MG63 (cell line): ENCODE measurements at regions not wholly inside any gene's neighbourhood (a gene's known extent, or its start where the extent isn't known, plus 50 kb on each side); places are given as distances from the start of the nearest gene placed in this dataset.
"Not testable (repeated sequence)": the region's sequence is repeated elsewhere in the genome, so short reads cannot be mapped to it uniquely, and the experiment has no call there.

Experiments used
- DNase-seq: peaks from one replicate; pipeline ENCODE4 v3.0.0-alpha.2; 2020
- H3K27me3 ChIP-seq: fragments of 250-450 bp; sonication (Bioruptor Pico); 2 replicates; pipeline ENCODE4 v1.5.1; 2020; ENCODE audit warnings: mild to moderate bottlenecking, moderate library complexity
- H3K36me3 ChIP-seq: fragments of 250-450 bp; sonication (Bioruptor Pico); 2 replicates; pipeline ENCODE4 v1.5.1; 2020; ENCODE audit warnings: mild to moderate bottlenecking, moderate library complexity
- H3K4me3 ChIP-seq: fragments of 250-450 bp; sonication (Bioruptor Pico); 2 replicates; pipeline ENCODE4 v1.5.1; 2020; ENCODE audit warnings: mild to moderate bottlenecking, moderate library complexity
- H3K9me3 ChIP-seq: fragments of 250-450 bp; sonication (Bioruptor Pico); 2 replicates; pipeline ENCODE4 v1.5.1; 2020; ENCODE audit warnings: mild to moderate bottlenecking, moderate library complexity

- DNase-seq = no peak
- Histone ChIP-seq H3K27me3 (peaks cover 22% of the 10 kb centered on the region), H3K4me3 (no peak overlapping the region), H3K36me3 (no peaks in the 10 kb centered on the region), H3K9me3 (0 out of 2 replicates have a peak, but pooled peaks cover 3% of the 10 kb centered on the region)
These were observed 50.4 kb upstream of the FMOD start for GRCh38 chr1:203401199-203401877.

GRCh38 chr1:203402152-203402551 is 51.2 kb upstream of the FMOD start:
- no peaks in the 10 kb centered on the region for H3K36me3 ChIP-seq
- DNase-seq = no peak
- 0 out of 2 replicates have a peak, but pooled peaks cover 3% of the 10 kb centered on the region for H3K9me3 ChIP-seq
- H3K27me3 ChIP-seq = peaks cover 14% of the 10 kb centered on the region
- no peak overlapping the region for H3K4me3 ChIP-seq

GRCh38 chr1:203402629-203403337 is 51.9 kb upstream of the FMOD start:
- Histone ChIP-seq H3K36me3 (no peaks in the 10 kb centered on the region), H3K27me3 (peaks cover 7% of the 10 kb centered on the region), H3K9me3 (0 out of 2 replicates have a peak, but pooled peaks cover 3% of the 10 kb centered on the region), H3K4me3 (no peak overlapping the region)
- no peak for DNase-seq

GRCh38 chr1:203403586-203403985 is 52.7 kb upstream of the FMOD start:
- H3K9me3 ChIP-seq = 0 out of 2 replicates have a peak, but pooled peaks cover 1% of the 10 kb centered on the region
- H3K27me3 ChIP-seq = no peaks in the 10 kb centered on the region

GRCh38 chr1:203404546-203404945 is 53.6 kb upstream of the FMOD start:
- Histone ChIP-seq H3K36me3 (no peaks in the 10 kb centered on the region), H3K9me3 (no peaks in the 10 kb centered on the region), H3K27me3 (no peaks in the 10 kb centered on the region), H3K4me3 (no peak overlapping the region)
- DNase-seq = no peak

More at GRCh38 chr1:203403586-203403985, 52.7 kb upstream of the FMOD start:
- Histone ChIP-seq H3K4me3 (no peak overlapping the region), H3K36me3 (no peaks in the 10 kb centered on the region)
- DNase-seq = no peak

- Histone ChIP-seq H3K36me3 (no peaks in the 10 kb centered on the region), H3K4me3 (no peak overlapping the region), H3K9me3 (no peaks in the 10 kb centered on the region; the same call in 1 of the 2 replicates), H3K27me3 (no peaks in the 10 kb centered on the region)
- DNase-seq = no peak
These were observed 54.9 kb upstream of the FMOD start for GRCh38 chr1:203405703-203406438.

GRCh38 chr1:203406446-203407045 is 55.6 kb upstream of the FMOD start:
- Histone ChIP-seq H3K4me3 (no peak overlapping the region), H3K27me3 (no peaks in the 10 kb centered on the region), H3K36me3 (no peaks in the 10 kb centered on the region), H3K9me3 (no peaks in the 10 kb centered on the region; the same call in 1 of the 2 replicates)
- DNase-seq = peak; percentile 52

GRCh38 chr1:203407296-203407695 is 56.4 kb upstream of the FMOD start:
- DNase-seq = no peak
- Histone ChIP-seq H3K9me3 (peaks cover under 1% of the 10 kb centered on the region; the same call in 1 of the 2 replicates), H3K4me3 (no peak overlapping the region), H3K27me3 (no peaks in the 10 kb centered on the region), H3K36me3 (no peaks in the 10 kb centered on the region)

GRCh38 chr1:203408486-203409481 is 57.9 kb upstream of the FMOD start:
- DNase-seq = peak; percentile 92
- H3K36me3 ChIP-seq = no peaks in the 10 kb centered on the region
- H3K27me3 ChIP-seq = no peaks in the 10 kb centered on the region
- H3K9me3 ChIP-seq = peaks cover 2% of the 10 kb centered on the region; the same call in 1 of the 2 replicates
- H3K4me3 ChIP-seq = no peak overlapping the region

GRCh38 chr1:203410182-203410900 is 59.4 kb upstream of the FMOD start:
- H3K4me3 ChIP-seq = no peak overlapping the region
- no peaks in the 10 kb centered on the region for H3K36me3 ChIP-seq
- peaks cover 2% of the 10 kb centered on the region; the same call in 1 of the 2 replicates for H3K9me3 ChIP-seq
- no peaks in the 10 kb centered on the region for H3K27me3 ChIP-seq
- no peak for DNase-seq

GRCh38 chr1:203411431-203411830 is 60.5 kb upstream of the FMOD start:
- H3K4me3 ChIP-seq, H3K36me3 ChIP-seq, H3K27me3 ChIP-seq, DNase-seq, H3K9me3 ChIP-seq: not testable (repeated sequence)

- 0 out of 2 replicates have a peak, but pooled peaks cover 4% of the 10 kb centered on the region for H3K9me3 ChIP-seq
- no peak for DNase-seq
- H3K27me3 ChIP-seq = no peaks in the 10 kb centered on the region
- H3K36me3 ChIP-seq = no peaks in the 10 kb centered on the region
- no peak overlapping the region for H3K4me3 ChIP-seq
These were observed 56.0 kb upstream of the PRELP start for GRCh38 chr1:203419558-203419957.

- no peak for DNase-seq
- H3K36me3 ChIP-seq = no peaks in the 10 kb centered on the region
- 0 out of 2 replicates have a peak, but pooled peaks cover 4% of the 10 kb centered on the region for H3K9me3 ChIP-seq
- no peaks in the 10 kb centered on the region for H3K27me3 ChIP-seq
- H3K4me3 ChIP-seq = no peak overlapping the region
These were observed 55.3 kb upstream of the PRELP start for GRCh38 chr1:203420263-203420662.

- Histone ChIP-seq H3K36me3 (no peaks in the 10 kb centered on the region), H3K4me3 (no peak overlapping the region), H3K9me3 (0 out of 2 replicates have a peak, but pooled peaks cover 4% of the 10 kb centered on the region), H3K27me3 (peaks cover 3% of the 10 kb centered on the region)
- no peak for DNase-seq
These were observed 54.4 kb upstream of the PRELP start for GRCh38 chr1:203421246-203421645.

- DNase-seq = no peak
- no peak overlapping the region for H3K4me3 ChIP-seq
- 0 out of 2 replicates have a peak, but pooled peaks cover 3% of the 10 kb centered on the region for H3K9me3 ChIP-seq
- peaks cover 11% of the 10 kb centered on the region for H3K27me3 ChIP-seq
- no peaks in the 10 kb centered on the region for H3K36me3 ChIP-seq
These were observed 53.5 kb upstream of the PRELP start for GRCh38 chr1:203422116-203422515.
